OCI-LY3 (cell line): ENCODE measurements at regions not wholly inside any gene's neighbourhood (a gene's known extent, or its start where the extent isn't known, plus 50 kb on each side); places are given as distances from the start of the nearest gene placed in this dataset.

Source experiments
- H2AFZ ChIP-seq: fragments of 200-600, 300-600 bp; shearing (Covaris generic); 2 replicates; pipeline ENCODE4 v1.6.0; 2014; ENCODE audit warnings: antibody characterized with exemption, low read depth, low read length
- H3K27ac ChIP-seq: fragments of 200-600, 300-600 bp; sonication (generic); 2 replicates; pipeline ENCODE4 v1.5.1; 2014; ENCODE audit warnings: mild to moderate bottlenecking, low read length, moderate library complexity, mixed read lengths
- H3K27me3 ChIP-seq: fragments of 200-600, 300-600 bp; sonication (generic); 2 replicates; pipeline ENCODE4 v1.6.1; 2014; ENCODE audit warnings: low read depth, low read length, mixed read lengths
- H3K36me3 ChIP-seq: fragments of 200-600, 300-600 bp; sonication (generic); replicated peaks from 2 replicates; pipeline ENCODE3; 2014; ENCODE audit warnings: low read depth, low read length, mixed read lengths
- H3K4me1 ChIP-seq: fragments of 300-600, 200-600 bp; sonication (generic); 2 replicates; pipeline ENCODE4 v1.6.1; 2014; ENCODE audit warnings: low read length, mixed read lengths
- H3K4me2 ChIP-seq: fragments of 200-600, 300-600 bp; sonication (generic); 2 replicates; pipeline ENCODE4 v1.6.1; 2014; ENCODE audit warnings: low read length, mixed read lengths
- H3K4me3 ChIP-seq: fragments of 300-600, 200-600 bp; sonication (generic); 2 replicates; pipeline ENCODE4 v1.5.1; 2014; ENCODE audit warnings: antibody characterized with exemption, mild to moderate bottlenecking, low read length, moderate library complexity
- H3K79me2 ChIP-seq: fragments of 300-600, 200-600 bp; shearing (Covaris generic); 2 replicates; pipeline ENCODE4 v1.6.1; 2014; ENCODE audit warnings: mild to moderate bottlenecking, low read length, mixed read lengths
- H3K9ac ChIP-seq: fragments of 300-600, 200-600 bp; shearing (Covaris generic); 2 replicates; pipeline ENCODE4 v1.6.0; 2014; ENCODE audit warnings: mild to moderate bottlenecking, low read length, moderate library complexity
- H3K9me3 ChIP-seq: fragments of 200-600, 300-600 bp; shearing (Covaris generic); 2 replicates; pipeline ENCODE4 v1.6.1; 2014; ENCODE audit warnings: low read length, mixed read lengths; ENCODE audit not compliant: insufficient read depth
- H4K20me1 ChIP-seq: fragments of 200-600, 300-600 bp; sonication (generic); 2 replicates; pipeline ENCODE4 v1.6.1; 2016; ENCODE audit warnings: low read length, mixed read lengths; ENCODE audit not compliant: insufficient read depth
- CTCF ChIP-seq: fragments of 200-600, 300-600 bp; sonication (generic); IDR thresholded peaks from 2 replicates; pipeline ENCODE4 v1.5.1; 2014; ENCODE audit warnings: antibody characterized with exemption, low read length, low read depth
- EZH2phosphoT487 ChIP-seq: fragments of 200-600 bp; shearing (Covaris generic); IDR thresholded peaks from 2 replicates; pipeline ENCODE4 v1.6.1; 2018; ENCODE audit warnings: antibody characterized with exemption, mixed run types, low read depth

DNA sequence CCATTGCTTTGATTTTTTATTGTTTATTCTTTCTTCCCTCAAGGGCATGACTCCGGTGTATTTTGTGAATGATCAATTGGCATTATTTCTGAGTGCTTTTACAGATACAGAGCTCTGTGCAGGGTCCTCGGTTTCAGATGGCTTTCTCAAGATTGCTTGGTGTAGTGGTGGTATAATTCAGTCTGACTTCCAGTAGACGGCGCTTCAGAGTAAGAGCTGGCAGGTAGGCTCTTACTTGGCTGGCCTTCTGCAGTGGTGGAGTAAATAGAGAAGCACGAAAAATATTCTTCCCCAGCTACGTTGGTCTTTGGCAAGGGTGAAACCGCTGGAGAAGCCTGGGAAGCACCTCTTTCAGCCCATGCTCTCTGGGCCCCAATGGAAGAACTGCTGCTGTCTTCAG, 723.0 kb upstream of the BCHE start:
- Histone ChIP-seq H3K4me3 (no peak overlapping the region), H3K27ac (no peak overlapping the region), H3K27me3 (no peaks in the 10 kb centered on the region), H3K4me2 (no peak overlapping the region), H3K79me2 (no peaks in the 10 kb centered on the region), H4K20me1 (no peaks in the 10 kb centered on the region), H3K4me1 (0 out of 2 replicates have a peak, but pooled peaks cover 4% of the 10 kb centered on the region), H3K9ac (no peak overlapping the region), H2AFZ (no peak overlapping the region), H3K9me3 (no peaks in the 10 kb centered on the region), H3K36me3 (no peaks in the 10 kb centered on the region)
- TF ChIP-seq EZH2phosphoT487 (no peak), CTCF (no peak)

DNA sequence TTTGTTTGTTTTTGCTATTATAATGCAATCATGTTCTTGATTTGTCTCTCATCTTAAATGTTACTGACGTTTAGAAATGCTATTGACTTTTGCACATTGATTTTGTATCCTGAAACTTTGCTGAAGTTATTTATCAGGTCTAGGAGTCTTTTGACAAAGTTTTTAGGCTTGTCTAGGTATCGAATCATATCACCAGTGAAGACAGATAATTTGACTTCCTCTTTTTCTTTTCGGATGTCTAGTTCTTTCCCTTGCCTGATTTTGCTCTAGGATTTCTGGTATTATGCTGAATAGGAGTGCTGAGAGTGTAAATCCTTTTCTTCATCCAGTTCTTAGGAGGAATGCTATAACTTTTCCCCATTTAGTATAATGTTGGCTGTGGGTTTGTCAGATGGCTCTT, 719.7 kb upstream of the BCHE start:
- Histone ChIP-seq H2AFZ (no peak overlapping the region), H3K4me1 (0 out of 2 replicates have a peak, but pooled peaks cover 4% of the 10 kb centered on the region), H3K27me3 (no peaks in the 10 kb centered on the region), H3K27ac (no peak overlapping the region), H3K4me3 (no peak overlapping the region), H3K9ac (no peak overlapping the region), H3K36me3 (no peaks in the 10 kb centered on the region), H3K79me2 (no peaks in the 10 kb centered on the region), H3K4me2 (no peak overlapping the region), H4K20me1 (no peaks in the 10 kb centered on the region), H3K9me3 (no peaks in the 10 kb centered on the region)
- TF ChIP-seq CTCF = no peak
- no peak for TF ChIP-seq EZH2phosphoT487

DNA sequence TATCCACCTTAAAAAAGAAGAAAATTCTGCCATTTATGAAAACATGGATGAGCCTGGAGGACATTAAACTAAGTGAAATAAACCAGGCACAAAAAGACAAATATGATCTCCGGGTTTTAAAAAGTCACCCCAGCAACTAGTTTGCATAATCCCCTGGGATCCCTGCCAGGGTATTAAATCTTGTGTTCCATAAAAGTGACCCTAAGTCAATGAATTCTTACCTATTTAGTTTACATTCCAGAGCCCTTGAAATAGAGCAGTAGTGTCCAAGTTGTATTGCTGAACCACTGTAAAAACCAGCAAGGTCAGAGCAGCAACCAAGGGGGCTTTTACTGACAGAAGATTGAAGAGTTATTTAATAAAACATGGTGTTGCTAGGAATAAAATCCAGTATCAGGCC, 716.8 kb upstream of the BCHE start:
- H3K4me2 ChIP-seq = no peak overlapping the region
- TF ChIP-seq CTCF = no peak
- TF ChIP-seq EZH2phosphoT487 = no peak
- no peak overlapping the region for H3K4me3 ChIP-seq
- no peaks in the 10 kb centered on the region for H3K9me3 ChIP-seq
- no peaks in the 10 kb centered on the region for H4K20me1 ChIP-seq
- no peak overlapping the region for H3K27ac ChIP-seq
- no peak overlapping the region for H3K9ac ChIP-seq
- no peak overlapping the region for H2AFZ ChIP-seq
- no peaks in the 10 kb centered on the region for H3K79me2 ChIP-seq
- H3K36me3 ChIP-seq = no peaks in the 10 kb centered on the region
- H3K4me1 ChIP-seq = 0 out of 2 replicates have a peak, but pooled peaks cover 4% of the 10 kb centered on the region
- H3K27me3 ChIP-seq = no peaks in the 10 kb centered on the region

GRCh38 chr3:166533740-166534139, 696.5 kb upstream of the BCHE start:
- H3K9ac ChIP-seq = no peak overlapping the region
- TF ChIP-seq CTCF (no peak), EZH2phosphoT487 (no peak)
- no peak overlapping the region for H3K27ac ChIP-seq
- H3K4me2 ChIP-seq = no peak overlapping the region
- H2AFZ ChIP-seq = no peak overlapping the region
- no peaks in the 10 kb centered on the region for H3K4me1 ChIP-seq
- no peak overlapping the region for H3K4me3 ChIP-seq
- H3K9me3 ChIP-seq = peaks cover 6% of the 10 kb centered on the region
- H3K27me3 ChIP-seq = no peaks in the 10 kb centered on the region
- H4K20me1 ChIP-seq = no peaks in the 10 kb centered on the region
- H3K36me3 ChIP-seq = no peaks in the 10 kb centered on the region
- no peaks in the 10 kb centered on the region for H3K79me2 ChIP-seq
